HepG2 (cell line): ENCODE measurements at regions not wholly inside any gene's neighbourhood (a gene's known extent, or its start where the extent isn't known, plus 50 kb on each side); places are given as distances from the start of the nearest gene placed in this dataset.

Experiments
- ATAC-seq: fragments of 200-7000 bp; cut with Tn5 transposase; 3 replicates; pipeline ENCODE4 v1.9.1; 2020; ENCODE audit warnings: mild to moderate bottlenecking, moderate library complexity
- BruUV-seq: library from RNA; stranded (reverse); fragments of 400-500 nt; replicated peaks from 2 replicates; lab custom pipeline; 2021; lab: Mats Ljungman, UMichigan
- CTCF ChIA-PET: fragments of 300-600 bp; formaldehyde crosslinking; extraction: SDS; loops from one replicate; lab custom pipeline; 2021; ENCODE audit warnings: low total read pairs, inconsistent platforms, low intra/inter-chr PET ratio; lab: Yijun Ruan, JAX
- POLR2A ChIA-PET: fragments of 350-600 bp; sonication (Branson Sonifier 250); formaldehyde crosslinking; loops from one replicate; lab custom pipeline; 2020; ENCODE audit warnings: antibody characterized with exemption, inconsistent platforms; lab: Yijun Ruan, JAX
- DNase-seq: peaks from one replicate; pipeline ENCODE4 v3.0.0-alpha.2; 2015; ENCODE audit warnings: low spot score
- FAIRE-seq: peaks from 3 replicates; lab custom pipeline; 2011; peaks lifted over from hg19 to GRCh38; lab: Jason Lieb, UNC
- H2AFZ ChIP-seq: one replicate; pipeline ENCODE4 v1.6.1; 2011; ENCODE audit warnings: low read length, inconsistent platforms
- H3K27ac ChIP-seq: fragments of 300-600 bp; 3 replicates; pipeline ENCODE4 v1.8.0; 2011; ENCODE audit warnings: mixed run types, mild to moderate bottlenecking, mixed read lengths, low read length, inconsistent platforms; ENCODE audit not compliant: insufficient read depth; ENCODE audit errors: extremely low read length
- H3K27me3 ChIP-seq, 2 experiments: fragments of 200-600 bp in 1 of 2; 2 replicates in 1 of 2; 3 replicates in 1 of 2; pipeline versions ENCODE4 v1.6.0 to v1.8.0; 2011; ENCODE audit warnings: low read length in 2 of 2, mild to moderate bottlenecking in 2 of 2, moderate library complexity in 2 of 2, inconsistent platforms in 1 of 2; ENCODE audit not compliant: insufficient read depth in 2 of 2, control insufficient read depth in 1 of 2
- H3K36me3 ChIP-seq, 2 experiments: fragments of 200-600 bp in 1 of 2; replicated peaks in 1 of 2; 2 replicates in 1 of 2; 3 replicates in 1 of 2; pipeline versions ENCODE4 v1.5.1 to v1.8.0; 2011; ENCODE audit warnings: low read length in 2 of 2, inconsistent platforms in 1 of 2; ENCODE audit not compliant: insufficient read depth in 2 of 2, control insufficient read depth in 1 of 2
- H3K4me1 ChIP-seq: 2 replicates; pipeline ENCODE4 v1.5.1; 2012; ENCODE audit warnings: low read length, inconsistent platforms; ENCODE audit not compliant: insufficient read depth
- H3K4me2 ChIP-seq: 2 replicates; pipeline ENCODE4 v1.6.0; 2011; ENCODE audit warnings: low read depth, low read length, inconsistent platforms
- H3K4me3 ChIP-seq, 3 experiments: fragments of 200-600 bp in 1 of 3; sonication (generic), shearing (Covaris generic) in 1 of 3; replicated peaks in 1 of 3; 2 replicates each; pipeline ENCODE4 v1.5.1; 2011 to 2016; ENCODE audit warnings: low read length in 3 of 3, inconsistent platforms in 2 of 3, low read depth in 2 of 3, mild to moderate bottlenecking in 2 of 3, control low read depth in 1 of 3, mixed read lengths in 1 of 3; ENCODE audit not compliant: insufficient read depth in 1 of 3
- H3K79me2 ChIP-seq: one replicate; pipeline ENCODE4 v1.6.1; 2011; ENCODE audit warnings: low read length, inconsistent platforms; ENCODE audit not compliant: insufficient read depth
- H3K9ac ChIP-seq: 2 replicates; pipeline ENCODE4 v1.6.0; 2011; ENCODE audit warnings: mild to moderate bottlenecking, low read depth, low read length, inconsistent platforms; ENCODE audit not compliant: insufficient read depth
- H3K9me3 ChIP-seq: 2 replicates; pipeline ENCODE4 v1.5.1; 2012; ENCODE audit warnings: mild to moderate bottlenecking, low read length
- H4K20me1 ChIP-seq: 2 replicates; pipeline ENCODE4 v1.6.0; 2011; ENCODE audit warnings: inconsistent platforms, mild to moderate bottlenecking, low read length, moderate library complexity; ENCODE audit not compliant: insufficient read depth
- ZNF263 ChIP-seq: sonication (generic); formaldehyde crosslinking; IDR thresholded peaks from 2 replicates; pipeline ENCODE4 v1.4.0; 2020; ENCODE audit warnings: missing genetic modification reagents
- ZNF30 ChIP-seq: sonication (generic); formaldehyde crosslinking; IDR thresholded peaks from 2 replicates; pipeline ENCODE4 v1.5.0; 2020; ENCODE audit warnings: mild to moderate bottlenecking, missing genetic modification reagents
- WGBS: methylation state at CpG from one replicate; pipeline ENCODE4 v1.1.6; 2017; ENCODE audit warnings: low lambda C conversion rate; 5-methylcytosine and 5-hydroxymethylcytosine counted together
- in situ Hi-C: cut with HindIII; loops from 2 replicates; pipeline ENCODE4 v1.10.0; 2017; ENCODE audit warnings: low pct_unique_long_range_greater_than_20kb; ENCODE audit not compliant: extremely low pct_ligation_motif_present
- intact Hi-C: fragments of 100-400 bp; cut with micrococcal nuclease; formaldehyde crosslinking; loops from one replicate; pipeline ENCODE4 v1.10.0; 2022; ENCODE audit not compliant: unreplicated experiment
- TF ChIP-seq, protein P1 (sequence below): sonication (generic); formaldehyde crosslinking; IDR thresholded peaks from 2 replicates; pipeline ENCODE4 v1.8.1; 2023; ENCODE audit warnings: missing genetic modification reagents, mild to moderate bottlenecking, borderline replicate concordance
- TF ChIP-seq, protein P2 (sequence below): sonication (generic); formaldehyde crosslinking; IDR thresholded peaks from 2 replicates; pipeline ENCODE4 v1.5.0; 2020; ENCODE audit warnings: mild to moderate bottlenecking, missing genetic modification reagents, borderline replicate concordance
- TF ChIP-seq, protein P3 (sequence below), 2 experiments: fragments of 450-650 bp in 1 of 2; sonication (generic) in 1 of 2; formaldehyde crosslinking in 1 of 2; IDR thresholded peaks; 2 replicates each; pipeline versions ENCODE4 v1.6.1 to v1.8.0; 2016 to 2022; ENCODE audit warnings: antibody characterized with exemption in 1 of 2, mild to moderate bottlenecking in 1 of 2, missing genetic modification reagents in 1 of 2

- intact Hi-C loops (no loop called here), in situ Hi-C loops (no loop called here)
- FAIRE-seq: no peak
- H3K9me3 ChIP-seq: no peaks in the 10 kb centered on the region
- H4K20me1 ChIP-seq: no peaks in the 10 kb centered on the region
- WGBS: 98% methylated on average over 7 of the region's 7 CpGs
- H3K27me3 ChIP-seq: no peaks in the 10 kb centered on the region
- H3K9ac ChIP-seq: no peak overlapping the region
- no peak overlapping the region for H3K4me3 ChIP-seq
- no peaks in the 10 kb centered on the region for H3K79me2 ChIP-seq
- BruUV-seq: no TSS peak
- ChIA-PET POLR2A (no interaction called here), CTCF (no interaction called here)
- H3K4me1 ChIP-seq: no peaks in the 10 kb centered on the region
- no peak overlapping the region for H3K4me2 ChIP-seq
- no peak for ATAC-seq
- H3K36me3 ChIP-seq: no peaks in the 10 kb centered on the region
- DNase-seq: no peak
- H3K27ac ChIP-seq: no peak overlapping the region
- no peak overlapping the region for H2AFZ ChIP-seq
- TF ChIP-seq, protein P1, sequence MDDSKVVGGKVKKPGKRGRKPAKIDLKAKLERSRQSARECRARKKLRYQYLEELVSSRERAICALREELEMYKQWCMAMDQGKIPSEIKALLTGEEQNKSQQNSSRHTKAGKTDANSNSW: no peak
- TF ChIP-seq, protein P2, sequence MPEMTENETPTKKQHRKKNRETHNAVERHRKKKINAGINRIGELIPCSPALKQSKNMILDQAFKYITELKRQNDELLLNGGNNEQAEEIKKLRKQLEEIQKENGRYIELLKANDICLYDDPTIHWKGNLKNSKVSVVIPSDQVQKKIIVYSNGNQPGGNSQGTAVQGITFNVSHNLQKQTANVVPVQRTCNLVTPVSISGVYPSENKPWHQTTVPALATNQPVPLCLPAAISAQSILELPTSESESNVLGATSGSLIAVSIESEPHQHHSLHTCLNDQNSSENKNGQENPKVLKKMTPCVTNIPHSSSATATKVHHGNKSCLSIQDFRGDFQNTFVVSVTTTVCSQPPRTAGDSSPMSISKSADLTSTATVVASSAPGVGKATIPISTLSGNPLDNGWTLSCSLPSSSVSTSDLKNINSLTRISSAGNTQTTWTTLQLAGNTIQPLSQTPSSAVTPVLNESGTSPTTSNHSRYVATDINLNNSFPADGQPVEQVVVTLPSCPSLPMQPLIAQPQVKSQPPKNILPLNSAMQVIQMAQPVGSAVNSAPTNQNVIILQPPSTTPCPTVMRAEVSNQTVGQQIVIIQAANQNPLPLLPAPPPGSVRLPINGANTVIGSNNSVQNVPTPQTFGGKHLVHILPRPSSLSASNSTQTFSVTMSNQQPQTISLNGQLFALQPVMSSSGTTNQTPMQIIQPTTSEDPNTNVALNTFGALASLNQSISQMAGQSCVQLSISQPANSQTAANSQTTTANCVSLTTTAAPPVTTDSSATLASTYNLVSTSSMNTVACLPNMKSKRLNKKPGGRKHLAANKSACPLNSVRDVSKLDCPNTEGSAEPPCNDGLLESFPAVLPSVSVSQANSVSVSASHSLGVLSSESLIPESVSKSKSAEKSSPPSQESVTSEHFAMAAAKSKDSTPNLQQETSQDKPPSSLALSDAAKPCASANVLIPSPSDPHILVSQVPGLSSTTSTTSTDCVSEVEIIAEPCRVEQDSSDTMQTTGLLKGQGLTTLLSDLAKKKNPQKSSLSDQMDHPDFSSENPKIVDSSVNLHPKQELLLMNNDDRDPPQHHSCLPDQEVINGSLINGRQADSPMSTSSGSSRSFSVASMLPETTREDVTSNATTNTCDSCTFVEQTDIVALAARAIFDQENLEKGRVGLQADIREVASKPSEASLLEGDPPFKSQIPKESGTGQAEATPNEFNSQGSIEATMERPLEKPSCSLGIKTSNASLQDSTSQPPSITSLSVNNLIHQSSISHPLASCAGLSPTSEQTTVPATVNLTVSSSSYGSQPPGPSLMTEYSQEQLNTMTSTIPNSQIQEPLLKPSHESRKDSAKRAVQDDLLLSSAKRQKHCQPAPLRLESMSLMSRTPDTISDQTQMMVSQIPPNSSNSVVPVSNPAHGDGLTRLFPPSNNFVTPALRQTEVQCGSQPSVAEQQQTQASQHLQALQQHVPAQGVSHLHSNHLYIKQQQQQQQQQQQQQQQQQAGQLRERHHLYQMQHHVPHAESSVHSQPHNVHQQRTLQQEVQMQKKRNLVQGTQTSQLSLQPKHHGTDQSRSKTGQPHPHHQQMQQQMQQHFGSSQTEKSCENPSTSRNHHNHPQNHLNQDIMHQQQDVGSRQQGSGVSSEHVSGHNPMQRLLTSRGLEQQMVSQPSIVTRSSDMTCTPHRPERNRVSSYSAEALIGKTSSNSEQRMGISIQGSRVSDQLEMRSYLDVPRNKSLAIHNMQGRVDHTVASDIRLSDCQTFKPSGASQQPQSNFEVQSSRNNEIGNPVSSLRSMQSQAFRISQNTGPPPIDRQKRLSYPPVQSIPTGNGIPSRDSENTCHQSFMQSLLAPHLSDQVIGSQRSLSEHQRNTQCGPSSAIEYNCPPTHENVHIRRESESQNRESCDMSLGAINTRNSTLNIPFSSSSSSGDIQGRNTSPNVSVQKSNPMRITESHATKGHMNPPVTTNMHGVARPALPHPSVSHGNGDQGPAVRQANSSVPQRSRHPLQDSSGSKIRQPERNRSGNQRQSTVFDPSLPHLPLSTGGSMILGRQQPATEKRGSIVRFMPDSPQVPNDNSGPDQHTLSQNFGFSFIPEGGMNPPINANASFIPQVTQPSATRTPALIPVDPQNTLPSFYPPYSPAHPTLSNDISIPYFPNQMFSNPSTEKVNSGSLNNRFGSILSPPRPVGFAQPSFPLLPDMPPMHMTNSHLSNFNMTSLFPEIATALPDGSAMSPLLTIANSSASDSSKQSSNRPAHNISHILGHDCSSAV (CRISPR knock-in tag): no peak
- TF ChIP-seq, protein P3, sequence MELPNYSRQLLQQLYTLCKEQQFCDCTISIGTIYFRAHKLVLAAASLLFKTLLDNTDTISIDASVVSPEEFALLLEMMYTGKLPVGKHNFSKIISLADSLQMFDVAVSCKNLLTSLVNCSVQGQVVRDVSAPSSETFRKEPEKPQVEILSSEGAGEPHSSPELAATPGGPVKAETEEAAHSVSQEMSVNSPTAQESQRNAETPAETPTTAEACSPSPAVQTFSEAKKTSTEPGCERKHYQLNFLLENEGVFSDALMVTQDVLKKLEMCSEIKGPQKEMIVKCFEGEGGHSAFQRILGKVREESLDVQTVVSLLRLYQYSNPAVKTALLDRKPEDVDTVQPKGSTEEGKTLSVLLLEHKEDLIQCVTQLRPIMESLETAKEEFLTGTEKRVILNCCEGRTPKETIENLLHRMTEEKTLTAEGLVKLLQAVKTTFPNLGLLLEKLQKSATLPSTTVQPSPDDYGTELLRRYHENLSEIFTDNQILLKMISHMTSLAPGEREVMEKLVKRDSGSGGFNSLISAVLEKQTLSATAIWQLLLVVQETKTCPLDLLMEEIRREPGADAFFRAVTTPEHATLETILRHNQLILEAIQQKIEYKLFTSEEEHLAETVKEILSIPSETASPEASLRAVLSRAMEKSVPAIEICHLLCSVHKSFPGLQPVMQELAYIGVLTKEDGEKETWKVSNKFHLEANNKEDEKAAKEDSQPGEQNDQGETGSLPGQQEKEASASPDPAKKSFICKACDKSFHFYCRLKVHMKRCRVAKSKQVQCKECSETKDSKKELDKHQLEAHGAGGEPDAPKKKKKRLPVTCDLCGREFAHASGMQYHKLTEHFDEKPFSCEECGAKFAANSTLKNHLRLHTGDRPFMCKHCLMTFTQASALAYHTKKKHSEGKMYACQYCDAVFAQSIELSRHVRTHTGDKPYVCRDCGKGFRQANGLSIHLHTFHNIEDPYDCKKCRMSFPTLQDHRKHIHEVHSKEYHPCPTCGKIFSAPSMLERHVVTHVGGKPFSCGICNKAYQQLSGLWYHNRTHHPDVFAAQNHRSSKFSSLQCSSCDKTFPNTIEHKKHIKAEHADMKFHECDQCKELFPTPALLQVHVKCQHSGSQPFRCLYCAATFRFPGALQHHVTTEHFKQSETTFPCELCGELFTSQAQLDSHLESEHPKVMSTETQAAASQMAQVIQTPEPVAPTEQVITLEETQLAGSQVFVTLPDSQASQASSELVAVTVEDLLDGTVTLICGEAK (IDR thresholded peaks at IDR 0.05): no peak
- TF ChIP-seq, protein P3 (CRISPR knock-in tag; IDR thresholded peaks at IDR 0.05): peak; percentile 92
- TF ChIP-seq ZNF30 (no peak), ZNF263 (no peak)
Measured at GRCh38 chr7:34389332-34390078, 268.5 kb upstream of the NPSR1 start.
